HG02884 (cell line): ENCODE measurements at regions not wholly inside any gene's neighbourhood (a gene's known extent, or its start where the extent isn't known, plus 50 kb on each side); places are given as distances from the start of the nearest gene placed in this dataset.
A peak's percentile ranks its signal among the peaks of the same experiment; 100 is the strongest.
"Not testable (repeated sequence)": the region's sequence is repeated elsewhere in the genome, so short reads cannot be mapped to it uniquely, and the experiment has no call there.

Experiments used
- ATAC-seq: cut with Tn5 transposase; IDR thresholded peaks from one replicate; pipeline ENCODE4 v1.9.1; 2021; ENCODE audit warnings: mild to moderate bottlenecking, moderate library complexity; ENCODE audit not compliant: unreplicated experiment

DNA sequence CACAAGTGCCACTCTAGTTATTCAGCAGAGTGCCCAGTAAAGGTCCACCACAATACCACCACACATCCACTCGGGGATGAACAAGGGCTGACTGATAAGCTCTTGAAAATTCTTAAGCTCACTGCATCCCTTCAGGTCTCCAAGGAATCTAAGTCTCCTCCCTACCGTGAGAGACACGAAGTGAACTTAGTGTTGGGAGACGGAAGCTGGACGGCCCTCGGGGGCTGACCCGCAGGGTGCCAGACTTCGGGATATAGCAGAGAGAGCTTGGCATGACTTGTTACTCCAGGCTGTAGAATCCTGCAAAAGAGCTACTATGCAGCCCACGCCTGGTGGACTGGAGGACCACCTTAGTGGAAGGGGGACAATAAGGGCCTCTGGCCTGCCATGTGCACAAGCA, 75.1 kb downstream of the LYZL1 start:
- not testable (repeated sequence) for ATAC-seq

DNA sequence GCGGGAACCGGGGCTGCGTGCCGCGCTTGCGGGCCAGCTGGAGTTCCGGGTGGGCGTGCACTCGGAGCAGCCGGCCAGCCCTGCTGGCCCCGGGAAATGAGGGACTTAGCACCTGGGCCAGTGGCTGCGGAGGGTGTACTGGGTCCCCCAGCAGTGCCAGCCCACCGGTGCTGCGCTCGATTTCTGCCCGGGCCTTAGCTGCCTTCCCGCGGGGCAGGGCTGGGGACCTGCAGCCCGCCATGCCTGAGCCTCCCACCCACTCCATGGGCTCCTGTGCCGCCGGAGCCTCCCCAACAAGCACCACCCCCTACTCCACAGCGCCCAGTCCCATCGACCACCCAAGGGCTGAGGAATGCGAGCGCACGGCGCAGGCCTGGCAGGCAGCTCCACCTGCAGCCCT, 77.3 kb downstream of the LYZL1 start:
- not testable (repeated sequence) for ATAC-seq

DNA sequence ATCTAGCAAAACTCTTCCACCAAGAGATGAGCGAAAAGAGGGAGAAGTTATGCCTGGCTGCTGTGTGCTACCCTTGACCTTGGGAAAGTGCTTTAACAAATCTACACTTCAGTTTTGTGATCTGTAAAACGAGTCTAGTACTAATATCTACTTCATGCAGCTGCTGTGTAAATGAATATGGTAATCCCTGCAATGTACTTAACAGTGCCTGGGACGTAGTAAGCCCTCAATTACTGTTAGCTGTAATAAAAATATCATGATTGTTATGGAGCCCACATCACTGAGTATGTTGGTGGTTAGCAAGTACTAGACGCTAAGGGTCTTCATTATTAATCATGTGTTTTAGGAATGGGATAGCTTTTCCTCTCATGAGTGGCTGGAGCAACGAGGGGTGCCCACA, 80.5 kb downstream of the LYZL1 start:
- no peak for ATAC-seq

DNA sequence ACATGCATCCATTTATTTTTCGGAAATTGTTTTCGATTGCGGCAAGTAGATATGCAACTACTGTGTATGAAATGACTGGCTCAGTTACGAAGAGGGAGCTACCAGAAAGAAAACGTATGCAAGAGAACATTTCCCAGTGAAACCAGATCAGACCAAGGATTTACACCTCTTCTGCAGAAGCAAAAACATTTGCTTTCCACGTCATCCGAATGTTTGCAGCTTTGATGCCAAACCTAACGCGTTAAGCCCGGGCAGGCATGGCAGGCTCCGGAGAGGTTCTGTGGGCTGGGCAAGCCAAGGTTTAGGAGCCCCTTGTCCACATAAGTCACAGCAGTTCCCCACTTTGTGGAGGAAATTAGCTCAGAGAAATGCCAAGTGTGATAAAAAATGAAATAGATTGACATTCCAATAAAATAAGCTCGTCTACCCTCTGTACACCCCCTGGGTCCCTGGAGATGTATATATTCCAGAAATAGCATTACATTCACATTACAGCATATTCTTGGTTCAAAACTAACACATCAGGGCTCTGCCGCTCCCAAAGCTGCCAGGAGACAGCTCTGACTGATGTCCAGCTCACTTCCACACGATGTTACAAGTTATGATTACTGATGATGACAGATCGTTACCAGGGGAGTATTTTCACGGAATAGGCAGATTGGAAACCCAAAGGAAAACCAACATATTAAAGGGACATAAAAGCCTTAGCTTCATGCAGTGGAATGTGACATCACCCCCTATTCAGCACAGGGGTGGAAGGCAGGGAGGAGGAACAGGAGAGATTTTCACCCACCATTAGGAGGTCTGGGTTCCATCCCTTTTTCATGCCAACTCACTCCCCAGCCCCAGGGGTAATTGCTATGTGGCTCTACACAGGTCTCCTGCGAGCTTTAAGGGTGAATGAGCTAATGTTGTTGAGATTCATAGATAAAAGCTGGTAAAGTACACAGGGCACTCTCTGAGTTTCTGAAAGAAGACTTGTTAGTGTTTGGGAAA, 81.5 kb downstream of the LYZL1 start:
- ATAC-seq, result no peak

DNA sequence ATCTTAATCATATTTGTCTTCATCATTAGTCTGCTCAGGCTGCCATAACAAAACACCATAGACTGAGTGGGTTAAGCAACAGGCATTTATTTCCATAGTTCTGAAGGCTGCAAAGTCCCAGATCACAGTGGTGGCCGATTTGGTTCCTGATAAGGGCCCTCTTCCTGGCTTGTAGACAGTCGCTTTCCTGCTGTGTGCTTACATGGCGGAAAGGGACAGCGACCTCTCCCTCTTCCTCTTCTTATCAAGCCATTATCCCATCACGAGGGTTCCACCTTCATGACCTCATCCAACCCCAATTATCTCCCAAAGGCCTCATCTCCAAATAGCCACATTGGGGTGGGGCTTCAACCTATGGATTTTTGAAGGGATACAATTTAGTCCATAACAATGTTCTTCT, 84.0 kb downstream of the LYZL1 start:
- no peak for ATAC-seq

DNA sequence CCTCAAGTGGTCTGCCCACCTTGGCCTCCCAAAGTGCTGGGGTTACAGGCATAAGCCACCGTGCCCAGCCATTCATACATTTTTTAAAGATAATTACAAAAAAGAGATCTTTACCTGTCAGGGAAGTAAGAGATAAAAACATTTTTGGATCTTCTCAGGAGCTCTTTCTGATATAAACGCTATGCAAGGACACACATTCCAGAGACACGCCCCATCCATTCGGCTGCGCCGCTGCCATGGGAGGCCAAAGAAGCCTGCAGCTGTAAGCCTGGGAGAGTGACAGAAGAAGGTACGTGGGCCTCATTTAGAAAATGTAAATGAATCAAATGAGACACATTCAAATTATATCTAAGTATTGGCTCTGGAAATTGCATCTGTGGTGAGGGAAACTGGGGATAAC, 85.3 kb downstream of the LYZL1 start:
- ATAC-seq, result no peak

DNA sequence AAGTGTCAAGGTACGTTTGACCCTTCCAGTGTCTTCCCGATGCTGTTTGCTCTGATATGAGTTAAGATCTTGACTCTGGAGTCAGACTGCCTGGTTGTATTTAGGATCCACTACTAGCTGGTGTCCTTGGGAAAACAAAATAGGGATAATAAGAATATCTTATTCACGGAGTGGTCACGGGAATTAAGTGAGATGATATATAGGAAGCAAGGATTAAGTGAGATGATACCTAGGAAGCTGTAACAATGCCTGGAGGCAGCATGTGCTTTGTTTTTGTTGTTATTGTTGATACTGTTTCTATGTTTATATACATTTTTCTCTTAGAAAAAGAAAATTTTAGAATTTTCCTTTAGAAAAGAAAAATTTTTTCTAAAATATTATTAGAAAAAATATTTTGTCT, 87.0 kb downstream of the LYZL1 start:
- no peak for ATAC-seq

DNA sequence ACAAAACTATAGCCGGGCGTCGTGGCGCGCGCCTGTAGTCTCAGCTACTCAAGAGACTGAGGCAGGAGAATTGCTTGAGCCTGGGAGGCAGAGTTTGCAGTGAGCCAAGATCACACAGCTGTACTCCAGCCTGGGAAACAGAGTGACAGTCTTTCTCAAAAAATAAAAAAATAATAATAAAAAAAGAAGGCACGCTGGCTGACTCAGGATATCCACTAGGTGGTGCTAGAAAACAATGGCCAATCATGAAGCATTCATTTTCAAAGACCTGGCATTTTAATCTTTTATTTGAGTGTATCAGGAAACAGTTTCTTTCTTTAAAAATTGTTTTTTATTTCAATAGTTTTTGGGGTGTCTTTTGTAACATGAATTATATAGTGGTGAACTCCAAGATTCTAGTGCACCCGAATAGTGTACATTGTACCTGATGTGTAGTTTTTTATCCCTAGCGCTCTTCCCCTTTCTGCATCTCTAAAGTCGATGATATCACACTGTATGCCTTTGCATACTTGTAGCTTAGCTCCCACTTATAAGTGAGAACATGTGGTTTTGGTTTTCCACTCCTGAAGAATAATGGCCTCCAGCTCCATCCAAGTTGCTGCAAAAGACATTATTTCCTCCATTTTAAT, 88.6 kb downstream of the LYZL1 start:
- no peak for ATAC-seq

DNA sequence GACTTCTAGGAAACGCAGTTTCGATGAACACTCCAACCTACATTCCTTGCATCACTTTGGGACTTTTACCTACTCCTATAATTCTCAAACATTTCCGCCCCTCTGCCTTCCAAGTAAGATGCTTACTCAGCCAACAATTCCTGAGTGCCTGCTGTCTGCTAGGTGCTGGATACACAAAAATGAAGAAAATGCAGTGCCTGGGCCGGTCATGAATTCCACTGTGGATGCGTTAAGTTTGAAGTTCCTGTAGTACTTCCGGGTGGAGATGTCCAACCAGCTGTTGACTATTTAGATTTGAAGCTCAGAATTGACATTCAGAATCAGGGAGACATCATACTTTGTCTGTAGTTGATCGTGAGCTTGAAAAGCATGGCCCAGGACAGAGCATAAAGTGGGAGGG, 89.2 kb downstream of the LYZL1 start:
- ATAC-seq, result no peak

DNA sequence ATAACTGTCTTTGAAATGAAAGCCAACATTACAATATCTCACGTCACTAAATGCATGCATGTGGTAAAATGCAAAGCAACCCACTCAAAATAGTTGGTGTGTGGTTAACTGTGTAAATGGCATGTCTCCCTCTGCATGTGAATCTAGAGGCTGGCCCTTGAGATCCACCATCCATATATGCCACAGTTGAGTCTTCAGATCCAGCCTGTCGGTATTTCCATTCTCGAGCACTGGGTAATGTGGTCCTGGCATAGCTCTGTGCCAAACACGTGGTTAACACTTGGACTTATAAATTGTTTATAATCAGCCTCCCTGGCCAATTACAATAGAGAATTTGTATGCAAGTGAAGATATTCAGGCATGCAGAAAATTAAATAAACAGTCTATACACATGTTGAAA, 90.3 kb downstream of the LYZL1 start:
- ATAC-seq, result no peak

DNA sequence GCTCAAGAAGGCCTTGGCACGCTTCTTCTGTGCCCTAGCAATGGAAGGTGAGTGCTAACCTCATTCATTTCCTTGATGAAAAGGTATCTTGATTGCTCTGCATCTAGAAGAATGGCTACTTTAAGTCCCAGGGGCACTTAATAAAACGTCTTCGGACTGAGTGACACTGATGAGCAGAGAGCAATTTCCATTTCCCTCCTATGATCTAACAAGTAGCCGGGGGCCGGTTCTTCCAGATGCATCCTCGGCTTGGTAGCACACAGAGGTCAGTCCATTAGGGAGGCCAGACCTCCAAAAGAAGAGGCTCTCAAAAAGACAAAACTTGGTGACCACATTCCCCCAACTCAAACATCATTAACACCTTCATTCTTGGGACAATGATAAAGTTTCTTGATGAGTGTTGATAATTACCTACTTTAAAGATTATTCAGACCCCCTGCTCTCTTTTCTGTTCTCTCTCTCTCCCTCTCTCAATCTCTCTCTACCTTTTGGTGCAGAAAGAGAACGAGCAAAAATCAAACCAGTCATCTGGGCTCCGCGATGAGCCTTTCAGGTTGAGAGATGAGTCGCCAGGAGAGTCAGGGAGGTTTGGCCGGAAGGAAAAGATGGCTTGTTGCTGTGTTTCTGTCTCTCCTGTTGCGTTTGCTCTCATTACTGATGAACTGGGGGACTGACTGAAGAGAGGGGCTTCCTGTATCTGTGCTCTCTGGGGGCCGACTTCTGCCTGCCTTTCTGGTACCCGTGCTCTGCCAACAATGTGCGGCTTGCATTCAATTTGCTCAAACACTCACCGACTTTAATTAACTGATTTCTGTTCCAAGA, 91.1 kb downstream of the LYZL1 start:
- not testable (repeated sequence) for ATAC-seq

DNA sequence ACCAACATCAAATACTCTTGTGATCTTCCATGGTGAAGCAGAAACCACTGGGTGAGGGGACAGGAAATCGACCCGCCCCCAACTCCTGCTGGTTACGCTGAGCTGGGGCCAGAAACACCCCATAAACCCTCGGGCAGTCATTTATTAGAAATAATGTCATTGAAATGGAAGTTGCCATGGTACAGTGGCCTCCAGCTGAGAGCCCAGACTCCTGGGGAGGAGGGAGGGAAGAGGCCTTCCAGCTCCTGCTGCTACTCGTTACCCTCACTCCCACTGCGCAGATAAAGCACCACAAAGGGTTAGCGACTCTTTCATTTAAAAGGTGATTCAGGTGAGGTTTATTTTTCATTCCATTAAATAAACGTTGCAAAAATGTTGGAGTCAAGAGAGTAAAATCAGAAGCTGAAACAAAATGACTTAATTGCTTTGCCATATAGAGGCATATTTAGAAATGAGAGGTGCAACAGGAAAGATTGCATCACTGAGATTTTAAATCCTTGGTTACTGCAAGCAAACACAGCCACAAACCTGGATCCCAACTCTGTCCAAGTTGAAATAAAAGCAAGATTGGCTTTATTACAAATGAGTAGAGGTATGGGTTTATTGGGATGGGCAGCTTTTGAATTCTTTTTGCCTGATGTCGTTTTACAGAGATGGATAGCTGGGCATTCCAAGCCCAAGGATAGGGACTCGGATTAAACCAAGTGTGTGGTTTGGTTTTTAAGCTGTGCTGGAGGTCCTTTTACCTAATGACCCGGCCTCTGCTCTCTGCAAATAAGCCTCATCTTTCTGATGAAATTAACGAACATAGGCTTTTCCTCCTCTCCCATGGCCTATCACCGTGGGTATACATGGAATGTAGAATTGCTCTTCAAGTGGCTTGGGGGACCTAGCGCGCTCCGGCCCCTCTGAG, 92.0 kb downstream of the LYZL1 start:
- ATAC-seq, result not testable (repeated sequence)

DNA sequence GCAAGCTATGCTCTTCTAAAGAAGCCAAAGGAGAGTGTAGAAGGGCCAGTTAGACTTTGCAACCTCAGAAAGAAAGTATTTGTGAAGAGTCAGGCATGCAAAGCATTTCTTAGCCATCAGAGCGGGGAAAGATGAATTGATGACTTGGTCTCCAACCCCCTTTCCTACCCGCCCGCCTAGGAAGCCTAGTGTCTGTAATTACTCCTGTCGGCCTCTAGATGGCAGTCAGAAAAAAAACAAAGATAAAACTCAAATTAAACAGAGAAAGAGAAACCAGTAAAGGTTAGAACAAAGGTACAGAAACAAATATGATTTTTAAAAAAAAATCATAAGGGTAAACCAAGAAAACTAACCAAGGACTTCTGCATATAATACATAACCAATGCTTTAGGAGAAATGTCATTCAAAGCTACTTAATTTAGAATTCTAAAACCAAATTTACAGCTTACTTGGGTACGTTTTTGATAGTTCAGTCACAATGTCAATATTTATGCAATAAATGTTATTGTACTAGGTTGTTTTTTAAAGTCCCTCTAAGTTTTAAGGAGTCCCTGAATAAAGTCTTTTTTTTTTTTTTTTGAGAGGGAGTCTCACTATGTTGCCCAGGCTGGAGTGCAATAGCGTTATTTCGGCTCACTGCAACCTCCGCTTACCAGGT, 97.6 kb downstream of the LYZL1 start:
- ATAC-seq, result peak; percentile 50

DNA sequence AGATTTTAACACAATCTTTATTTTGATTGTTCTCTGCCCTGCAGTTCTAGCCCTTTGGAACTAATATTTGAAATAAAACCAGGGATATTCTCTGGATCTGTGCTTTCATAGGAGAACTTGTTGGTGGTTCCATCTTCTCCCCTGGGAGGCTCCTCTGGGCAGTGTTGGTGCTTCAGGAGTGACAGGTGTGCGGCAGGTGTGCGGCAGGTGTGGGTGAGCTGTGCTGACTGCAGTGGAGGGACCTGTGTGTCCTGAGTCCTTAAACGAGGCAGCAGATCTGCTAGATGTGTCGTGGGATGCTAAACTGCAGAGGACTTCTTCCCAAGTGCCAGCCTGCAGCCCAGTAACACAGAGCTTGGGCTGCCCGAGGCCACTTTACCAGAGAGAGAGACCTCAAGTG, 98.4 kb downstream of the LYZL1 start:
- ATAC-seq, result no peak

DNA sequence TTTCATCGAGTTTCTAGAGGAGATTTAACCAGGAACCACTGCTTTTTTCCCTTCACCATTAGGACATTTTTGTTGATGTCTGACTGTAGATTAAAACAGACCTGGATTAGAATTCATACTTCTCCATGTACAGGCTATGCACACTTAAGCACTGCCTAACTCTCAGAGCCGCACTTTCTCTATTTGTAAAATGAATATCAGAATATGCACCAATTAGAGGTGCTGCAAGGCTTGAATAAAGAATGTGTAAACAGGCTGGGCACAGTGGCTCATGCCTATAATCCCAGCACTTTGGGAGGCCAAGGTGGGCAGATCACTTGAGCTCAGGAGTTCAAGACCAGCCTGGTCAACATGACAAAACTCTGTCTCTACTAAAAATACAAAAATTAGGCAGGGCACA, 99.2 kb downstream of the LYZL1 start:
- ATAC-seq, result not testable (repeated sequence)

DNA sequence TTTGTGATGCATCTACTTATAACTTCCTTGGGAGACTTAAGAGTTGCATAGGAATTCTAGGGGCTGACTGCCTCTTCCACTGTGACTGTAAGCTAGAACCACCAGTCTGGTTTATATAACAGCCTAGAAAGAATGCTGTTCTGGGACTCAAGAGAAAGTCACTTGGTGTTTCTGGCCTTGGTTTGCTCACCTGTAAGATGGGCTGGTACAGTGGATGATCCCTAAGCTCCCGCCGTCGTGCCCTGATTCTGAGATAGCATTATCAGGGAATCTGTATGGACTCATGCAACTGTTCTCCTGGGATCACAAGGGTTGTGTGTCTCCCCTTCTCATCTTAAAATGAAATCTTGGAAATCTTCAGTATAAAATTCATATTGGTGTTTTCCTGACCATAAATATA, 100.6 kb downstream of the LYZL1 start:
- no peak for ATAC-seq

DNA sequence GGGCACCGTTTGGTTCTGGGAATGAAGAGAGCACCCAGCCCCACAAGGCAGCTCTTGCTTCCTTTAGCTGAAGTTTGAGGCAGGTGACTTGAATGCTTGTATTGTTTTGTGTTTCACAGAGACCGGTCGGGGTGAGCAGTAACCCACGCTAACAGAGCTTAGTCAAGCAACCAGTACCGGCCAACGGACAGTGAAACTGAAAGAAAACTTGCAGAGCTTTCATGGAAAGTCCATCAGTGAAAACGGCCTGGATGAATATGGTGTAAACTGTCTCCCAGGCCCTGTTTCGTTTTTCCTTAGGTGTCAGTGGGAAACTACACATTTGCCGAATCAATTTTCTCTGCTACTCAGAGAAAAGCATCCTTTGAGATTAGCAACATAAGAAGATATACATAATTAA, 101.1 kb downstream of the LYZL1 start:
- ATAC-seq, result no peak

DNA sequence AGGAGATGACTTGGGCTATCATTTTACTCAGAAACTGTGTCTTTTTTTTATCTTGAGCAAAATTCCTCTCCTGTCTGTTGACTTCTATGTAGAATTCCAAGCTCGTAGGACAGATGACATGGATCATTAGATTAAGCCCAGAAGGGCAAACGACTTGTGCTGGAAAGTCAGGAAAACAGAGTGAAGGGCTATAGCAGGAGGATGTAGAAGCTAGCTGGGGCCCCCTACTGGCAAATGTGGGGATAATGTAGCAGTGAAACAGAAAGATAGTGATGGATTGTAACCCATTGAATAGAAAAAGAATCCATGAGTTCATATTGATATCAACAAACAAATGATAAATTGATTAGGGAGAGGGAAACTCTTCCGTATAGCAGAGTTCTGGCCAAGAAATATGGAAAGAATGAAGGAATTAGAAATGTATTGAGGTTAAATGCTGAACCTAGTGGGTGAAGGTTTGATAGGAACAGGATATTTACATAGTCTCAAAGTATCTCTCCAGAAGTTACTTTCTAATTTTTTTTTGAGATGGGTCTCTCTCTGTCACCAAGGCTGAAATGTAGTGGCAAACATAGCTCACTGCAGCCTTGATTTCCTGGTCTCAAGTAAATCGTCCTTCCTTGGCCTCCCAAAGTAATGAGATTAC, 103.6 kb downstream of the LYZL1 start:
- peak; percentile 81 for ATAC-seq

DNA sequence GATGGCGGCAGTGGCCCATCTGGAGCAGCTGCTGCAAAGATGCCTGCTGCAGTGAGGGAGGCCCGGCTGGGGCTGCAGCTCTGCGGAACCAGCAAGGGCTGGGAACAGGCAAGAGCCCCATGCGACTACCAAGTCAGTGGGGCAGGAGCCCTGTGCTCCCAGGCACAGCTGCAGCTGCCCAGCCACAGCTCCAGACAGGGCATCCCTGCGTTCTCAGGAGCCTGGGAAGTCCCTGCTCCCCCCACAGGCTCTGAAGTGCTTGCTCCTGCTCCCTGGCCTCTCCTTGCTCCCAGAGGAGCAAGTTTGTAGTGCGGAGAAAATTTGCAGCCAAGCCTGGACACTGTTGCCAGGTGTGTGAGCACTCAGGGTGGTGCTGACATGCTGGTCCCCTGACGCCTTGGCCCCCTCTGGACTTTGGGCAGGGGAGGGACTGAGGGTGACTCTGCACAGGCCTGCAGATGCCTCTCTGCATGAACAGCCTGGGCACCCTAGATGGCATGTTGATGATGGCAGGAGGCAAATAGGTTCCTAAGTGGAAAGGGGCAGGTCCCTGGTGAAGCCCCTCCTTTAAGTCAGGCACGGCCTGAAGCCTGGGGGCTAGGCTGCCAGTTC, 105.6 kb downstream of the LYZL1 start:
- ATAC-seq, result no peak
